Natural killer cell (primary cell): ENCODE measurements at regions not wholly inside any gene's neighbourhood (a gene's known extent, or its start where the extent isn't known, plus 50 kb on each side); places are given as distances from the start of the nearest gene placed in this dataset.

Experiments
- ATAC-seq, 3 donors: fragments of 150-1000 bp in 2 of 3; fragments of 200-7000 bp in 1 of 3; cut with Tn5 transposase; 1 replicate in 1 of 3; 2 replicates in 2 of 3; pipeline ENCODE4 v1.10.0; 2021; ENCODE audit warnings: mild to moderate bottlenecking in 2 of 3, moderate library complexity in 2 of 3
- DNase-seq, 2 donors: peaks; one replicate each; pipeline versions ENCODE4 v3.0.0 to v3.0.0-alpha.2; 2013 to 2021; ENCODE audit warnings: mixed read lengths in 1 of 2
- H3K27ac ChIP-seq: one replicate; pipeline ENCODE4 v1.5.1; 2013; ENCODE audit warnings: mild to moderate bottlenecking, low read length
- H3K27me3 ChIP-seq: one replicate; pipeline ENCODE4 v1.6.1; 2013; ENCODE audit warnings: low read length; ENCODE audit not compliant: control insufficient read depth, insufficient read depth
- H3K36me3 ChIP-seq: one replicate; pipeline ENCODE4 v1.6.1; 2013; ENCODE audit warnings: low read length; ENCODE audit not compliant: control insufficient read depth, insufficient read depth
- H3K4me1 ChIP-seq: one replicate; pipeline ENCODE4 v1.6.1; 2013; ENCODE audit warnings: low read length; ENCODE audit not compliant: control insufficient read depth, insufficient read depth
- H3K4me3 ChIP-seq: one replicate; pipeline ENCODE4 v1.5.1; 2013; ENCODE audit warnings: low read length
- H3K9me3 ChIP-seq: one replicate; pipeline ENCODE4 v1.6.1; 2013; ENCODE audit warnings: low read length; ENCODE audit not compliant: control insufficient read depth, insufficient read depth
- H3K27ac Mint-ChIP-seq, 2 donors: one replicate each; pipeline ENCODE4 v1.8.0; 2022; ENCODE audit warnings: mild to moderate bottlenecking in 2 of 2, mixed read lengths in 2 of 2, moderate library complexity in 1 of 2
- H3K27me3 Mint-ChIP-seq, 2 donors: one replicate each; pipeline ENCODE4 v1.8.0; 2022; ENCODE audit warnings: low read depth in 2 of 2, mixed read lengths in 2 of 2
- H3K36me3 Mint-ChIP-seq: one replicate; pipeline ENCODE4 v1.8.0; 2022; ENCODE audit warnings: mixed read lengths
- H3K4me1 Mint-ChIP-seq, 2 donors: one replicate each; pipeline ENCODE4 v1.8.0; 2022; ENCODE audit warnings: mixed read lengths in 2 of 2
- H3K4me3 Mint-ChIP-seq: one replicate; pipeline ENCODE4 v1.8.0; 2022; ENCODE audit warnings: mild to moderate bottlenecking, moderate library complexity, mixed read lengths
- H3K9me3 Mint-ChIP-seq, 2 donors: one replicate each; pipeline ENCODE4 v1.8.0; 2022; ENCODE audit warnings: mixed read lengths in 2 of 2
- WGBS: methylation state at CpG from one replicate; pipeline ENCODE4 v1.1.7; 2013; ENCODE audit warnings: missing lambda C conversion rate; ENCODE audit not compliant: insufficient coverage; 5-methylcytosine and 5-hydroxymethylcytosine counted together
- intact Hi-C: fragments of 100-400 bp; cut with micrococcal nuclease; formaldehyde crosslinking; loops from one replicate; pipeline ENCODE4 v1.14.2; 2022
- TF ChIP-seq, protein P1 (sequence below): fragments of 200-600 bp; IDR thresholded peaks from one replicate; pipeline ENCODE4 v1.8.0; 2022; ENCODE audit warnings: antibody characterized with exemption

DNA sequence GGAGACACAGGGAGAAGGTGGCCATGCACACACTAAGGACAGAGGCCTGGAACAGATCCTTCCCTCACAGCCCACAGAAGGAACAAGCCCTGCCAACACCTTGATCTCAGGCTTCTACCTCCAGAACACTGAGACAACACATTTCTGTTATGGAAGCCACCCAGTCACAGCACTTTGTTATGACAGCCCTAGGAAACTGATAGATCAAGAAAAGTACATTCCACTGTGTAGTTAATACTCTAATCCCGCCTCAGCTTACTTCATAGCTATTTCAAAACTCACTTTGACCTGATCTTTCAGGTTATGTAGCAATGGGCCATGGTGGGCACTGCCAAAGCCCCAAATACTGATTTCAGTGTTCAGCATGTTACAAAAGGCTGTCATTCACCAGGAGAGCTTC is 66.8 kb downstream of the CD24 start:
- Mint-ChIP-seq H3K4me3 (no peak overlapping the region), H3K4me1 (peaks cover 6% of the 10 kb centered on the region in 2 donors), H3K36me3 (no peaks in the 10 kb centered on the region), H3K27me3 (peaks cover 3 to 8% of the 10 kb centered on the region in 2 donors), H3K9me3 (no peaks in the 10 kb centered on the region), H3K27ac (no peak overlapping the region)
- Histone ChIP-seq H3K9me3 (no peaks in the 10 kb centered on the region), H3K4me3 (no peak overlapping the region), H3K27me3 (no peaks in the 10 kb centered on the region), H3K27ac (no peak overlapping the region), H3K4me1 (no peaks in the 10 kb centered on the region), H3K36me3 (no peaks in the 10 kb centered on the region)
- TF ChIP-seq, protein P1, sequence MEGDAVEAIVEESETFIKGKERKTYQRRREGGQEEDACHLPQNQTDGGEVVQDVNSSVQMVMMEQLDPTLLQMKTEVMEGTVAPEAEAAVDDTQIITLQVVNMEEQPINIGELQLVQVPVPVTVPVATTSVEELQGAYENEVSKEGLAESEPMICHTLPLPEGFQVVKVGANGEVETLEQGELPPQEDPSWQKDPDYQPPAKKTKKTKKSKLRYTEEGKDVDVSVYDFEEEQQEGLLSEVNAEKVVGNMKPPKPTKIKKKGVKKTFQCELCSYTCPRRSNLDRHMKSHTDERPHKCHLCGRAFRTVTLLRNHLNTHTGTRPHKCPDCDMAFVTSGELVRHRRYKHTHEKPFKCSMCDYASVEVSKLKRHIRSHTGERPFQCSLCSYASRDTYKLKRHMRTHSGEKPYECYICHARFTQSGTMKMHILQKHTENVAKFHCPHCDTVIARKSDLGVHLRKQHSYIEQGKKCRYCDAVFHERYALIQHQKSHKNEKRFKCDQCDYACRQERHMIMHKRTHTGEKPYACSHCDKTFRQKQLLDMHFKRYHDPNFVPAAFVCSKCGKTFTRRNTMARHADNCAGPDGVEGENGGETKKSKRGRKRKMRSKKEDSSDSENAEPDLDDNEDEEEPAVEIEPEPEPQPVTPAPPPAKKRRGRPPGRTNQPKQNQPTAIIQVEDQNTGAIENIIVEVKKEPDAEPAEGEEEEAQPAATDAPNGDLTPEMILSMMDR, result no peak
- intact Hi-C loops, result no loop called here
- WGBS, result 45% methylated on average over 1 of the region's 1 CpG
- no peak for DNase-seq
- ATAC-seq, result no peak

DNA sequence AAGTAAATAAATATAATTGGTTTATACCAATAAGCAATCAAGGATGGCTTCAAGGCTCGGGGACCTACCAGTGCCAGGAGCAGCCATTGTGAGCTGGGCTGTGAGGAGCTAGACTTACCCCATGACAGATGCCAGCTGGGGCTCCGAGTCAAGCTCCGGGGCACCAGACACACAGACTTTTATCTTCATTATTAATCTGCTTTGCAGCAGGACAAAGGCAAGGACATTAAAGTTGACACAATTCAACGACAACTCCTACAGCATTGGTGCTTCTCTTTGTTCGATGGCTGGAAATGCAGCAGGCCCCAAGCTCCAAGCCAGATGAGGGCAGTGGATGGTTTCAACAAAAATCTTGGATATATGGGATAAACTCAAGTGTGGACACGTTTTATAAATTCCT is 68.3 kb downstream of the CD24 start:
- 91% methylated on average over 6 of the region's 6 CpGs for WGBS
- peaks cover 5% of the 10 kb centered on the region for H3K9me3 ChIP-seq
- no peak overlapping the region for H3K4me3 ChIP-seq
- H3K4me1 ChIP-seq, result no peaks in the 10 kb centered on the region
- TF ChIP-seq, protein P1, result no peak
- H3K27ac ChIP-seq, result no peak overlapping the region
- H3K4me3 Mint-ChIP-seq, result no peak overlapping the region
- DNase-seq (no peak), ATAC-seq (no peak)
- H3K36me3 ChIP-seq, result no peaks in the 10 kb centered on the region
- no peaks in the 10 kb centered on the region for H3K27me3 ChIP-seq
- peaks cover 5 to 8% of the 10 kb centered on the region in 2 donors for H3K27me3 Mint-ChIP-seq
- intact Hi-C loops, result no loop called here
- no peaks in the 10 kb centered on the region for H3K9me3 Mint-ChIP-seq
- H3K36me3 Mint-ChIP-seq, result no peaks in the 10 kb centered on the region
- peaks cover under 1 to 1% of the 10 kb centered on the region in 2 donors for H3K4me1 Mint-ChIP-seq
- H3K27ac Mint-ChIP-seq, result no peak overlapping the region

DNA sequence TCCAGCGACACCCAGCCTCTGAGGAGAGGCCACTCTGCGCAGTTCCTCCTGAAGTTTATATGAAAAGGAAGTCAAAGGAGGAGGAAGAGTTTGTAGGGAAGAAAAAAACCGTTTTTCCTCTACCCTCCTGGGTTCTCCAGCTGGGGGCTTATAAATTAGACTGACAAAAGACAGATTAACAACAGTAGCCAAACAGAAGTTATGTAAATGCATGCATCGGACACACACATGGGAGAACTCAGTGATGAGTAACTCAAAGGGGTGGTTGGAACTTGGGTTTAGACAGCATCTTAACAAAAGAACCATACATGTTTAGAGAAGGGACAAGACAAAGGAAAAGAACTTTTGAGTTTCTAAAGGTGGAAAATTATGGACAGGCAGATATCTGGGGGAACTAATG is 71.2 kb downstream of the CD24 start:
- H3K36me3 Mint-ChIP-seq, result no peaks in the 10 kb centered on the region
- H3K9me3 ChIP-seq, result peaks cover 10% of the 10 kb centered on the region
- ATAC-seq (no peak), DNase-seq (no peak)
- intact Hi-C loops, result no loop called here
- H3K4me3 ChIP-seq, result no peak overlapping the region
- WGBS, result 100% methylated on average over 1 of the region's 4 CpGs
- peaks cover 5 to 15% of the 10 kb centered on the region in 2 donors for H3K27me3 Mint-ChIP-seq
- H3K27me3 ChIP-seq, result no peaks in the 10 kb centered on the region
- H3K27ac Mint-ChIP-seq, result no peak overlapping the region
- TF ChIP-seq, protein P1, result no peak
- H3K4me1 ChIP-seq, result no peaks in the 10 kb centered on the region
- no peak overlapping the region for H3K27ac ChIP-seq
- H3K4me1 Mint-ChIP-seq, result no peaks in the 10 kb centered on the region
- peaks cover 0 to 6% of the 10 kb centered on the region in 2 donors for H3K9me3 Mint-ChIP-seq
- no peaks in the 10 kb centered on the region for H3K36me3 ChIP-seq
- H3K4me3 Mint-ChIP-seq, result no peak overlapping the region

DNA sequence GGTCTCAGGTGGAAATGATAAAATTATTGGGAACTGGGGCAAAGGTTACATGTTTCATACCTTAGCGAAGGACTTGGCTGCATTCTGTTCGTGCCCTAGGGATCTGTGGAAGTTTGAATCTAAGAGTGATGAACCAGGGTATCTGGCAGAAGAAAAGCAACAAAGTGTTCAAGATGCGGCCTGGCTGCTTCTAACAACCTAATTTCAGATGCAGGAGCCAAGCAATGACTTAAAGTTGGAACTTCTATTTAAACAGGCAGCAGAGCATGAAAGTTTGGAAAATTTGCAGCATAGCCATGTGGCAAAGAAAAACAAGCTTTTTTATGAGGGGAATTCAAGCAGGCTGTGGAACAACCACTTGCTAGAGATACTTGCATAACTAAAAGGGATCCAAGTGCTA is 73.5 kb downstream of the CD24 start:
- TF ChIP-seq, protein P1, result no peak
- Mint-ChIP-seq H3K27me3 (peaks cover 5 to 16% of the 10 kb centered on the region in 2 donors), H3K9me3 (peaks cover 0 to 6% of the 10 kb centered on the region in 2 donors), H3K27ac (no peak overlapping the region), H3K4me3 (no peak overlapping the region), H3K36me3 (no peaks in the 10 kb centered on the region), H3K4me1 (no peaks in the 10 kb centered on the region)
- intact Hi-C loops, result no loop called here
- ATAC-seq (no peak), DNase-seq (no peak)
- Histone ChIP-seq H3K4me1 (no peaks in the 10 kb centered on the region), H3K4me3 (no peak overlapping the region), H3K9me3 (peaks cover 10% of the 10 kb centered on the region), H3K27ac (no peak overlapping the region), H3K36me3 (no peaks in the 10 kb centered on the region), H3K27me3 (no peaks in the 10 kb centered on the region)
- WGBS, result 91% methylated on average over 3 of the region's 3 CpGs
